PC-9 (cell line): ENCODE measurements at regions not wholly inside any gene's neighbourhood (a gene's known extent, or its start where the extent isn't known, plus 50 kb on each side); places are given as distances from the start of the nearest gene placed in this dataset.

Experiments used
- CTCF ChIP-seq: fragments of 200-600 bp; sonication (generic); conservative IDR thresholded peaks from 2 replicates; pipeline ENCODE4 v1.6.1; 2017; ENCODE audit warnings: mixed run types, antibody characterized with exemption, mild to moderate bottlenecking, moderate library complexity
- EZH2 ChIP-seq: fragments of 200-600 bp; sonication (generic); IDR thresholded peaks from 2 replicates; pipeline ENCODE4 v1.8.0; 2017; ENCODE audit warnings: antibody characterized with exemption, low read depth

- TF ChIP-seq CTCF: no peak
- TF ChIP-seq EZH2: no peak
Observed at GRCh38 chr7:113561446-113561845, 357.4 kb downstream of the PPP1R3A start.
